Frontal cortex (tissue), 3 donors: ENCODE measurements at regions not wholly inside any gene's neighbourhood (a gene's known extent, or its start where the extent isn't known, plus 50 kb on each side); places are given as distances from the start of the nearest gene placed in this dataset.

Experiments
- DNase-seq, 2 donors: peaks; one replicate each; pipeline ENCODE4 v3.0.0; 2012; ENCODE audit warnings: low spot score in 2 of 2
- FAIRE-seq: peaks from 2 replicates; lab custom pipeline; 2012; peaks lifted over from hg19 to GRCh38; lab: Jason Lieb, UNC
- donor health status: control.
- donor health status: control.
- donor health status: control.

DNA sequence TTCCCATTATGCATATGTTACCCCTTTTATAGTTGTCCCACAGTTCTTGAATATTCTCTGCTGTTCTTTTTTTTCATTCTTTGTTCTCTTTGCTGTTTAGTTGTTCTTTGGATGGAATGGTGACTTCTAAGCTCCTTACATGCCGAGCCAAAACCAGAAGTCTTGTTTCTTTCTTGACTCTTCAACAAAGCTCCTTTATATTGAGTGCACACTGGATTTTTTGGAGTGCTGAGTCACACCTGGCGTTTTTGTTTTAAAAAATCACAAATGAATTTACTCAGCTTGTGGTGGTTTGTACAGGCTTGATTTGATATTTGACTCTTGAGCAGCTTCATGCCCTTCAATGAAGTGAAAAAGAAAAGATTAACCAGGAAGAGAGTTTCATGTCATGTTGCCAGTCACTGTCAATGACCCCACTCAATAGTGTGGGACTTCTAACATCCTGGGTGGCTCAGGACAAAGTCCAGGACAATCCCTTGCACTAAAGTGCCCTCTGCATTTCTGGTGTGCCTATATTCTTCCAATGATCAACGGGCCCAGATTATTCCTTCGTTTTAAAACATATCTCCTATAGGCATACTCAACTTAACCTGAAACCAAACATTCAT, 112.4 kb upstream of the SLC38A4 start:
- no peak for DNase-seq
- no peak for FAIRE-seq

DNA sequence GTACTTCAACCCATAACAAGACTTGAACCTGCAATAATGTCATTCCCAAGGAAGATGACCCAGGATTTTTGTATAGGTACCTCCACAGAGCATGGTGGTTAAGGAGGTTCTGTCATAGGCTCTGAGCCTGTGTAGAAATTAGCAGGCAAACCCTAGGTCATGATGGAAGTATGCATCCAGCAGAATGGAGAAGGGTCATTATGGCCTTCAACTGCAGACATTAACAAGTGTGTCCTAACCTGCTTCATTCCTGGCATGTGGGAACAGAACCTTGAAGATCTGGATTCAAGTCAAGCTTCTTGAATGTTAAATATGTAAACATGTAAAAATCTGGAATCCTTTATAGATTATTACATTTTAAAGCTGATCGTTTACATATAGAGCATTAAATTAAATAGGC, 116.2 kb upstream of the SLC38A4 start:
- FAIRE-seq (no peak), DNase-seq (no peak)

DNA sequence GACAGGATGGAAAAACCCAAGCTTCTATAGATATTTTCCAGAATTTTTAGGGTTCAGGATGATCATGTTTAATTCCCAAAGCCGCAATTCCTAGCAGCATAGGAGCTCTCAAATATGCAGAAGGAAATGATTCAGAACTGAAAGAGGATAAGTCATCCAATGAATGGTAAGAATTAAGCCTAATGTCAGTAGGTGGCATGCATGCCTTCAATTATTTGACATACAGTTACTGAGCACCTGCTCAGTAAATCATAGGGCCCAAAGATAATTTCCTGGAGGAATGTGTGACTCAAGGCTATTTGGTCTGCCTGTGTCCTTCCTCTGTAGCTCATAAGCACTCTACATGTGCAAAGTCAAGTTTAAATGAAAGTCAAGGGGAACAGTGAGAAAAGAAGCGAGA, 116.8 kb upstream of the SLC38A4 start:
- FAIRE-seq, result no peak

DNA sequence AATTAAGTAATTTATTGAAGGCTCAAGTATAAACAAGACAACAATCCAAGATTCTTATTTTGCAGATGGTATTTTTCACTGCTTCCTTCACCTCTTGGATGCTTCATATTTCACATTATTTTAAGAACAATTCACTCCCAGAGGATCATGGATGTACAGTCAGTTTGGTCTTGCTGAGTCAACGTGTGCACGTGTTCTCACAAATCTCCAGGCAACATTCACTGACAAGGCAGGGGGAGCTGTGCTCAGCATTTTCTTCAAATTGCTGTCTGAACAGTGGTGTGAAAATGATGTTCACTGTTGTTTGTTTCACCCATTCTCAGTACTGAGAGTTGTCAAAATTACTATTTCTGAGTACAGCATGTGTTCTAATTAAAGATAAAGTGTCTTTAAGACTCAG, 118.3 kb upstream of the SLC38A4 start:
- no peak for FAIRE-seq
- no peak for DNase-seq

More for the DNA sequence above, 116.8 kb upstream of the SLC38A4 start:
- DNase-seq, result no peak

DNA sequence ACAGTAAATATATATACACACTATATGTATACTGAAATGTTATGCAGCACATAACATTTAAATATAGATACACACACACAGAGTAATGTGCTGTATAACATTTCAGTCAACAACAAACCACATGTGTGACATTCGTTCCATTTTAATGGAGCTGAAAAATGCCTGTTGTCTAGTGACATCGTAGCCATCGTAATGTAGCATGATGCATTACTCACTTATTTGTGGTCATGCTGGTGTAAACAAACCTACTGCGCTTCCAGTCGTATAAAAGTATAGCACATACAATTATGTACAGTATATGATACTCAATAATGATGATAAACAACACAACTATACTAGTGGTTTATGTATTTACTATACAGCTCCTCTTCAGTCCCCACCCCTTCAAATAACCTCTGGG, 119.0 kb upstream of the SLC38A4 start:
- no peak for DNase-seq
- no peak for FAIRE-seq

DNA sequence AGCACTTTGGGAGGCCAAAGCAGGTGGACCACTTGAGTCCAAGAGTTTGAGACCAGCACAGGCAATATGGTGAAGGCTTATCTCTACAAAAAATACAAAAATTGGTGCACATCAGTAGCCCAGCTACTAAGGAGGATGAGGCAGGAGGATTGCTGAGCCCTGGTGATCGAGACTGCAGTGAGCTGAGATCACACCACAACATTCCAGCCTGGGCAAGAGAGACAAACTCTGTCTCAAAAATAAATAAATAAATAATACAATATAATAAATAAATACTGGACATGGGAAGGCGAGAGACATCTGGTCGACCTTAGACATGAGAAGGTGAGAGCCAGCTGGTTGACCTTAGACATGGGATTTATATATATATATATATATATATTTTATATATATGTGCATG, 119.8 kb upstream of the SLC38A4 start:
- FAIRE-seq (no peak), DNase-seq (no peak)

DNA sequence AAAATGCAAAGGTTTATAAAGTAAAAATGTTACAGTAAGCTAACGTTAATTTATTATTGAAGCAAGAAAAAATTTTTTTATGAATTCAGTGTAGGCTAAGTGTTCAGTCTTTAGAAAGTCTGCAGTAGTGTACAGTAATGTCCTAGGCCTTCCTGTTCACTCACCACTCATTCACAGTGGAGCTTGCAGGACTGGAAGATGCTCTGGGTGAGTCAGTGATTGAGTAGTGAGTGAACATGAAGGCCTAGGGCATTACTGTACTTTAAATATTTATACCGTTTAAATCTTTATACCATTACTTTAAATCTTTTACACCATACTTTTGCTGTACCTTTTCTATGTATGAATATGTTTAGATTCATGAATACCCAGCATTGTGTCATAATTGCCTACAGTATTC, 120.3 kb upstream of the SLC38A4 start:
- no peak for DNase-seq
- FAIRE-seq, result no peak

DNA sequence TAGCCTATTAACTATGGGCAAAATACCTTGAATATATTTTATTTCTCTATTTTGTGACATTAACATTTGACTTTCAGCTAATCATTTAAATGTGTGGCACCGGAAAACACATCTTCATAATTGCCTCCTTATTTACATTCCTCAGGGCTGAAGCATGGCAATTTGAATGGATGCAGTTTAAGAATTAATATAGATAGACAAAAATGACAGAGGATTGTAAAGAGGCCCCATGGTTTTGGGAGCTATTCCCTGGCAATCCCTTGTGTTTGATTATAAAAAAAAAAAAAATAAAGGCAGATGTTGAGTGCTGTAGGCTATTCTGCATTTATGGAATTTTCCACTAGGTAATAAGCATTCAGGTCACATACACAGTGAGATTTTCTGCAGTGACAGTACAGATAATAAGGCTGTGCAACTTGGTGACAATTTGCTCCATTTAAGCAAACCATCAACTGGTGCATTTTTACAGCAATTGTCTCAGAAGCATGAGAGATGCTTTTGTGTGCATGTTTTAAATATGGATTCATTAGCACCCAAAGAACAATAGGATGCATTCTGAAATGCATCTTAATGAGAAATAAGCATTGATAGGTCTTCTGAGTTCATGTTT, 123.2 kb upstream of the SLC38A4 start:
- DNase-seq, result no peak
- no peak for FAIRE-seq

DNA sequence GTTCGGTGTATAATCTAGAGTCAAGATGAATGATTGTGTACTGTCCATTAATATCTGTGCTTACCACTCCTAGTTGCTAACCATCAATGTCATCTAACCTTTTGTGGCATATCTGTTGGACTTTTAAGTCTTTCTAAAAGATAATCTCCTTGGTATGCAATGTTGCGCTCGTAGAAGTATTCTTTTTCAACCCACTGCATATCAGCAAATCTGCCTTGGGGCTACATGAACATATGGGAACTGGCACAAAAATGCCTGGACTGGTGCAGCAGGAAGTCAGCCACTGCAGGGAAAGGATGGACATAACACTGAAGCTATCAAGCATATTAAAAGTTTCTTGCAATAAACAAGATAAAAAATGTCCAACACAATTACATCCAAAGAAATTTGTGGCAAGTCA, 124.3 kb upstream of the SLC38A4 start:
- FAIRE-seq, result no peak
- DNase-seq, result no peak

DNA sequence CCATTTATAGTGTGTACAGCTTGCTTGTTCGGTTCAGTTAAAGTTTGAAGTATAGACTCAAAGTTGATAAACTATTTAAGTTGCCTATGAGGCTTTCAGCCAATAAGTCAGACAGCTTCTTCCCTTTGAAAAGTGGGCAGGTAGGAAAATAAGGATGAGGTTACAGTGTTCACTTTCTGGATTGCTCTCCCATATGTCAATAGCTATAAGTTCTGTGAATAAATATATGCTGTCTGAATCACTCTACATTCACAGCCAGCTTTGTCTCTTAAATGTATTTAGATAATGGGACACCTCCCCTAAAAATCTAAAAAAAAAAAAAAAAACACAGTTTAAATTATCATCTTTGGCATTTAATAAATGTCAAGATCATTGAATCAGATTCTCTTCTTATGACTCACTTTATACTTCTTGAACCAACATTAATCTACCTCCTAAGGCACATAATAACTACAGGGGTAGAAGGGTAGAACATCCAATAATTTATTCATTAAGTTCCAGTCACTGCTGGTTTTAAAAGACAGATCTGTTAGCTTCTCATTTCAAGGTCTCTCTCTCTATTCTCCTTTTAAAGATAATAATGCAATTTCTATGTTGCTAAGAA, 126.4 kb upstream of the PCED1B start:
- no peak for FAIRE-seq
- no peak for DNase-seq

DNA sequence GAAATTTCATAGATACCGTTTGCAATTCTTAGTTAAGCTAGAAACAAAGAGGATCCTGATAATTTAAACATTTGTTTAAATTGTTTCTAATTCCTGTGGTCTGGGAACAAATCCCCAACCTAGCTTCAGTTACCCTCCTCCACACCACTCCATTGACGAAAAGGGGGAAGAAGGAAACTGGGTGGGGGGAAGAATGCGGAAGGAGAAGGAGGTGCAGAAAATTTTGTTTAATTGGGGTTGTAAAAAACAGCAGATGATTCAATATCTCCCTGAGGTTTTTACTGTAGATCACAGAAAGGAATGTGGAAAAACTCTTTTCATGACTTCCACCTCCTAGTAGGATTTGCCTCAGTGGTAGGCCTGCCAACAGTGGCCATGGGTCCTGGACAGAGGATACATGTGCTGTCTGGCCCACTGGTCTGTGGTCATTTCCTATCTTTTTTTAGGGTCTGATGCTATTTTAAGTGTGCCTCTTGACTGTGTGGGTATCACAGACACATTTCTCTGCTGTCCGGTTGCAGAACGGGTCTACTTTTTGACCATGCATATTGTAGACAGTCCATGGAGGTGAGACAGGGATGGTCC, 122.9 kb upstream of the PCED1B start:
- FAIRE-seq, result no peak
- DNase-seq, result no peak

DNA sequence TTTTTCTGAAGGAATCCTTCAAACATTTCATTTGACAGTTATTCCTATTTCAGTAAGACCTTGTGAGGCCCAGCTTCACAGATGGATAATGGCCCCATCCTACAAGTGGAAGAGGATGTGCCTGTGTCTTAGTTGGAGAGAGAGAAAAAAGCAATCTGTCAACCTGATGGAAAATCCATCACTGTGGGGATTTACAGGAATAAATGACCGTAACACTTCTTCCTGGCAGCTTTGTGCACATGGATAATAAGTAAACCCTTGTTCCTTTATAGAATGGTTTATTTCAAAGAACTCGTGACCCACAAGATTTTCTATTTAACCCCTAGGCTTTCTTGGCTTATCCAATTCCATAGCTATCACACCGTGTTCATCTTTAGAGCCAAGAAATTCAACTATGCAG, 121.4 kb upstream of the PCED1B start:
- no peak for FAIRE-seq
- no peak for DNase-seq

DNA sequence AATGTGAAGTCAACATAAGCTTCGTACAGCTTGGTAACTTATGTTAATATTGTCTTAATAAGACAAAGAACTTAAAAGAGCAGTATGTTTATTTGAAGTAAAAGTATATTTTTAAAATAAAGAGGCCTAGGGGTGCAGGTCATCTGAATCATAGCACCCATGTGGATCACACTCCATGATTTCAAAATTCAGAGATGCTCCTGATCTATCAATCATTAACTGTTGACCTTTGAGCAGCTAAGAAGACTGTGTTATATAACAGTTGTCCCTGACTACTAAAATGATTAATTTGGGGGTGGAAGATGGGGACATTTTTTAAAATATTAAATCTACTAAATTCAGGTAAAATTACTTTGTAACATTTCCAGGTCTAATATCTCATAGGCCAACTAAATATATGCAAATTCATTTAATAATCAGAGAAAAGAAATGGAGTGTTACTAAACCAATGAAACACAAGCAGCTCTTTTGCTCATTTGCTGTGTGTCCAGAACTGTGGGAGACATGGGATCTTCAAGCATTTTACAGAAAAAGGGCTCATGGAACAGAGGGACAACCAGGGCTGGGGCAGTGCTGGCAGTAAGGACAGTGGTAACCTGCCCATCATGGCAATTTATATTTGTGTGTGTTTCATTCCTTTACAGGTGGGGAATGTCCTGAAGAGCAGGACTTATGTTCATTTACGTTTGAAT, 120.7 kb upstream of the PCED1B start:
- FAIRE-seq (no peak), DNase-seq (no peak)

DNA sequence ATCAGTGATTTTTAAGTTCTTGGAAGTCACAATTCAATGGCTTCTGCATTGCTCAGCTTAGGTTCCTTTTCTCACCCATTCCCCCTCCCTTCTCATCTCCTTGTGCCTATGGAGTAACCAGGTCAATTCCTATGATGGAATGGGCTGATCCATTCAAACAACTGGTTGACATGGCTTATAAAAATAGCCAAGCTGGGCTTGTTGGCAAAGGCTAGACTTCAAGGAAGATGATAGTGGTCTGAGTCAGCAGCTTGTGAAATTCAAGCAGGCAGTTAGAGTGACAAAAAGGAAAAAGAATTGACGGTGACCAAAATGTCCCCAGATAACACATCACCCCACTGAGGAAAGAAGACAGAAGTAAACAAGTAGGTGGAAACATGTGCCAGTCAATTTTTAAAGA, 119.9 kb upstream of the PCED1B start:
- DNase-seq (no peak), FAIRE-seq (no peak)

DNA sequence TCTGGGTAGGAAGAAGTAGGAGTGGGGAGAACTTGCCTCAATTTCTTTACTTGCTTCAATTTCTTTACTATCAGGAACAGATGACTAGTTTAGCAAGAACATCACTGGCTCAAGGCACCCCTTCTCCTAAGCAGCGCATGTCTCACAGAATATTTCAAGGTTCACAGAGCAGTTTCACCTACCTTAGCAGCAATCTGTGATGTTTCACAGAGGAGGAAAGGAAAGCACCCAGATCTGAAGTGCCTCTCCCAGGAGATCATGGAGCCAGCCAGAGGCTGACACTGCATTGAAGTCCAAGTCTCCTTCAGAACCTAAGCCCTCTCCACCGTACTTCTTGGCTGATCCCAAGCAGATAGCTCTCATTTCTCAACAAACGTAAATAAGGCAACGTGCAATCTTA, 118.7 kb upstream of the PCED1B start:
- FAIRE-seq (no peak), DNase-seq (no peak)

DNA sequence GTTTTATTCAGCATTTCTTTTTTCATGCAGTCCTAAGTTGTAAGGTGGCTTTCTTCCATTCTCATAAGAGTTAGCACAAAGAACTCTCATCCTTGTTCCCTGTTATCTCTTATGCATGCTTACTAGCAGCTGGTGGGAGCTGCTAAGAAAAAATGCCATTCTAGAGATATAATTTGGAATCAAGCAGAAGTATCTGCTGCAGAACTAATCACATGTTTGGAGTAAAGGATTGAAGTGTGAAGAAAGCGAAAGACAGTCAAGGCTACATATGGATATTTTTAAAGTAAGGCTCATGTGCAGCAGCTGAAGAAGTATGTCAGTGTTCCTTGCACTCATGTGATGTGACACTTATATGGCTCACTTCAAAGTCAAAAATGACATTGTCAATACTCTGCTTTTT, 116.2 kb upstream of the PCED1B start:
- FAIRE-seq (no peak), DNase-seq (no peak)

DNA sequence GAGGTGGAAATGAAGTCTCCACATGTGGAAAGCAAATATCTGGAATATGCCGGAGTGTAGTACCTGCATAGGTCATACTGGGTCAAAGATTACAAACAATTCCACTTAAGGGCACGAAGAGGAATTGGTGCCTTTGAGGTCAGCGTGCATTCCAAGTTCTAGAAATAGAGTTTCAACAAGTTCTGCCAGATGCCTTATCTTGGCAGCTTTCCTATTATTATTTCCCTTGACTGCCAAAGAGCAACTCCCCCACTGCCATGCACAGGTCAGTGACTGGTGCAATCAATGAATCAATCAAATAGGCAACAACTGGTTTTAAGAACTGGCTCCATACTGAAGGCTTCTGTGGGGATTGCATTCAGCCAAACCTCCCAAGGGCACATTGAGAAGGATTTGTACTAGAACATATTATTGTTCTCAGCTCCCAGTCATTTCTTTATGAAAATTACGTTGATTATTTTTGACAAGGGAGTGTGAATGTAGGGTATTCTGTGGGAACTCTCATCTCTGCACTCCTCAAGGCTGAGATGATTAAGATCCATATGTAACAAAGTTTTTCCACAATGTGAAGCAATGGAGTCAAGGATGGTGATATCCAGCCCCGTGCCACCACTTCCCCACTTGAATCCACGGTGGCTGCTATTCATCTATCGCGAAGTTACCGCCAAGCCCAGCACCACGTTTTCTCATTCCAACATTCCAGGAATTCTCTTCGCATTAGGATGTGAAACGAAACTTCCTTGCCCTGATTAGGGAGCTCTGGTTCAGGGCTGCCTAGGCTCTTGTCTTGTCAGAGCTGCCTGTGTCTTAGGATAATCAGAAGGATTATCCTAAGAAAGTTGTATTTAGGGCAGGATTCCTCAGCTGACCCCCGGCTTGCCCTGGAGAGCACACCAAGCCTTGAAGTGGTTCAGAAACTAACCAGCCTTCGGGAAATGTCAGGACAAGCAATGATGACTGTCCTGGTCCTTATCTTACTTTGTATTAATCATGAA, 115.1 kb upstream of the PCED1B start:
- FAIRE-seq (no peak), DNase-seq (no peak)

DNA sequence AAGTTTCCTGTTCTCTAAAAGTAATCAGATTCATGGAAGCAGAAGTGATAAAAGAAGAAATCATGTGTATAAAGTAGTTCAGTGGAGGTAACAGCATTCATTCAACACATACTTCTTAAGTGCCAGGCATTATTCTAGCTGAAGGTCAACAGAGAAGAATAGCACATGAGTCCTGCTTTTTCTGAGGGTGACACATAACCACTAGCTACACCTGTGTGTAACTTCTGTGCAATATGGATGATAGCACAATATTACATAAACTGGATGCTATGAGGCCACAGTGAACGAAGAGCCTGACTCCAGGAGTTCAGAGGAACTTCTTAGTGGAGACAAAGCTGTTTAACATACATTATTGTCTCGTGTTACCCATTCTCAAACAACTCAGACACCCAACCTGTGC, 114.3 kb upstream of the PCED1B start:
- DNase-seq (no peak), FAIRE-seq (no peak)

DNA sequence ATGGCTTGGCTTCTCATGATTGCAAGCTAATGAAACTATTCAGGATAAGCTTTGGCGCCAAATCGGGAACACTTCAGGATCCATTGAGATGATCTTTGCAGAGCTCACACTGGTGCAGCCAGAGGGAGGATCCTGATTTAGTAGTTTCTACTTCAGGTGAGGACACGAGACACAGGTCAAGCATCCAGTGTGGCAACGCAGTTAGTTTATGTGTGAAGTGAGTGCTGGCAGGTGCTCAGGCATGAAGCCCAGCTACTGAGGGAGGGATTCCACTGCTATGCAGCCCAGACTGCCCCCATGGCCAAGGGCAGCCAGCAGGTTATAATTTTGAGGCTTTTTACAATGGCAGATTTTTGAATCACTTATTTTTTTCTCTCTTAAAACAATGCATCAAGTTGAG, 113.5 kb upstream of the PCED1B start:
- FAIRE-seq (no peak), DNase-seq (no peak)

DNA sequence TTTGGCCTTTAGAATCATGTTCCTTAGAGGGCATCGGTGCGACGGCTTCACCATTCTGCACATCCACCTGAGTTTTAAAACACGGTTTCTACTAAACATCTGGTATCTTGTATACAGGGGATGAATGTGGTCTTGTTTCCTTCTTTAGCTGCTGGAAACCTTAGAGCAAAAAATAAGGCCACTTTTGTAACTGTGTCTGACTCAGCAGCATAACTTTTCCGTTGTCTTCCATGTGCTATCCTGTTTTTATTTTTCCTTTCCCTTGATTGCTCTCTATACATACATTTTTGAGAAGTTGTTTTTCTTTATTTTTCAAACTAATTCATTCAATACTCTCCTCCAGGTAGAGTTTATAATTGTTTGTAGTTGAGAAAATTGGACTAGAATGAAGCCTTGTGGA, 108.8 kb upstream of the PCED1B start:
- no peak for DNase-seq
- FAIRE-seq, result no peak
